HG03575 (cell line): ENCODE measurements at regions not wholly inside any gene's neighbourhood (a gene's known extent, or its start where the extent isn't known, plus 50 kb on each side); places are given as distances from the start of the nearest gene placed in this dataset.
"Not testable (repeated sequence)": the region's sequence is repeated elsewhere in the genome, so short reads cannot be mapped to it uniquely, and the experiment has no call there.

ENCODE experiments used
- ATAC-seq: cut with Tn5 transposase; IDR thresholded peaks from one replicate; pipeline ENCODE4 v1.9.1; 2021; ENCODE audit not compliant: unreplicated experiment, insufficient number of reproducible peaks, low FRiP score; ENCODE audit errors: extremely low read depth

DNA sequence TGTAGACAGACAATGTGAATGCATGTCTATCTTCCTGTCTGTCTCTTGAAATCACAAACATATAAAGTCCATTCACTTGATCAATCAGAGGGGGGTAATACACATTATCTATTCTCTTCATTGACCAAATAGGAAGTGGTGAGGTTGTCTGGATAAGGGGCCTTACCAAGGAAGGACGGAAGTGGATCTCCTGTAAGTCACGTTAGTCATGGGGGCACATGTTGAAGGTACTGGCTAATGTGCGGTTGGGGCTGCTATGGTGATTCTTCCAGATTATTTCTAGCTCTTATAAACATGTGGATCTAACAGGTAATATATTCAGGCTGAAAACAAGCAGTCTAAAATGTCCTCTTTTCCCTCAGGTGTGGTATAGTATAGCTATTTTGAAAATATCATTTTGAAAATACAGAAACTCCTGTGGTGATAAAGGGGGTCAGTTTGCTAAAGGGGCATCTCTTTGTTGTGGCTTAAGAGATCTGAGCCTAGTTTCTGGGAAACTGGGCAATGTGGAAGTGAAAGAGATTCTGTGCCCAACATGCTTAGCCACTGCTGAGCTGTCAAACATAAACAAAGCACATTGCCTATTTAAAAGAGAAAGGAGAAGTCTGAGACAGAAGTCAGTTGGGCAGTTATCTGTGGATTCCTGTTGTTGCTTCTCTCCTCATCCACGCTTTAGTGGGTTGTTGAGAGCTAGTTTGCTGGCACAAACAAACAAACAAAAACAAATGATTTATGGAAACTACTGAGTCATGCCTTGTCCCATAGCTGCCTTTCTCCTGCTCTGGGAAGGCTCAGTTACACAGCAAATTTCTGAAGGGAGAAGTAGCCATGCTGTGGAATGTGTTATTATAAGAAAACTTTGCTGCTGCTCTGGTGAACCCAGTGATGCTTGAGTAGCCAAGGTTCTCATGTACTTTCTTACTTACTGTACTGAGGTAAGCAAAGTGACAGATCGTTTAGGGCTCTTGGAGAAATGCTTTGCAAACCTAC is 166.9 kb downstream of the HLX start:
- peak; percentile 92 for ATAC-seq

DNA sequence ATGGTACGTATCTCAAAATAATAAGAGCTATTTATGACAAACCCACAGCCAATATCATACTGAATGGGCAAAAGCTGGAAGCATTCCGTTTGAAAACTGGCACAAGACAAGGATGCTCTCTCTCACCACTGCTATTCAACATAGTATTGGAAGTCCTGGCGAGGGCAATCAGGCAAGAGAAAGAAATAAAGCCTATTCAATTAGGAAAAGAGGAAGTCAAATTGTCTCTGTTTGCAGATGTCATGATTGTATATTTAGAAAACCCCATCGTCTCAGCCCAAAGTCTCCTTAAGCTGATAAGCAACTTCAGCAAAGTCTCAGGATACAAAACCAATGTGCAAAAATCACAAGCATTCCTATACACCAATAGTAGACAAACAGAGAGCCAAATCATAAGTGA is 172.1 kb downstream of the HLX start:
- ATAC-seq = not testable (repeated sequence)

DNA sequence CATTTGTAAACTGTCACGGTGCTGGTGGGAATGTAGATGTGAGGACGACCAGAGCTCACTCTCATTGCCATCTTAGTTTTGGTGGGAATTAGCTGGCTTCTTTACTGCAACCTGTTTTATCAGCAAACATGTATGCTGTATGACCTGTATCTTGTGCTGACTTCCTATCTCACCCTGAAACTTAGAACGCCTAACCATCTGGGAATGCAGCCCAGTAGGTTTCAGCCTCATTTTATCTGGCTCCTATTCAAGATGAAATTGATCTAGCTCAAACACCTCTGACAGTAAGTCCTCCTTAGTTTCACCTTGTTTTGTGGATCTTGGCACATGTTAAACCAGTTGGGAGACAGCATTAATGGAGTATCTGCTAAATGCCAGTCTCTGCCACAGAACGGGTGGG is 174.6 kb downstream of the HLX start:
- ATAC-seq = no peak

DNA sequence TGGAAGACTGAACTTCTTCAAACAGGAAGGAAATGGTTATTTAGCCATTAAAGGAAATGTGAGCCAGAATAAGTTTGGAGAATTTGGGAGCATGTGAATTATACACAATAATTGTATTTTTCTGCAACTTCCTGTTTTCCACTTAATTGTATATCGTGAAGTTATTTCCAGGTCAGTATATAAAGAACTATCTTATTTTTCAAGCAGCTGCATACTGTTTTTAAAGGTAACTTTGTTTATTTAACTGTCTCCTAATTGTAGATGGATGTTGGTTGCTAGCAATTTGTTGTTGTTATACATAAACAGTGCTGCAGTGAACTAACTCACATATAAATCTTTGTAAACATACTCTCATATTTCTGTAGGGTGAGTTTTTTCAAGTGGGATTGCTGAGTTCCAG is 180.3 kb downstream of the HLX start:
- ATAC-seq = no peak

DNA sequence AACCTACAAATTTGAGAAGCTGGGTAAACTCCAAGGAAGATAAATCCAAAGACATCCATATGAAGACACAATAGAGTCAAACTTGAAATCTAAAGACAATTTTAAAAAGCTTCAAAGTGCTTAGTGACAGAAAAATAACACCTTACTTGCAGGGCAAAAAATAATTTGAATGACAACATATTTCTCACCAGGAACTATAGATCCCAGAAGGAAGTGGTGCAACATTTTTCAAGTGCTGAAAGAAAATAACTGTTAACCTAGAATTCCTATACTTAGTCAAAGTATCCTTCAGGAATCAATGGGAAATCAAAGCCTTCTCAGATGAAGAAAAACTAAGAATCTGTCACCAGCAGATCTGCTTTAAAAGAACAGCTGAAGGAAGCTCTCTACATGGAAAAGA is 184.4 kb downstream of the HLX start:
- ATAC-seq = no peak

DNA sequence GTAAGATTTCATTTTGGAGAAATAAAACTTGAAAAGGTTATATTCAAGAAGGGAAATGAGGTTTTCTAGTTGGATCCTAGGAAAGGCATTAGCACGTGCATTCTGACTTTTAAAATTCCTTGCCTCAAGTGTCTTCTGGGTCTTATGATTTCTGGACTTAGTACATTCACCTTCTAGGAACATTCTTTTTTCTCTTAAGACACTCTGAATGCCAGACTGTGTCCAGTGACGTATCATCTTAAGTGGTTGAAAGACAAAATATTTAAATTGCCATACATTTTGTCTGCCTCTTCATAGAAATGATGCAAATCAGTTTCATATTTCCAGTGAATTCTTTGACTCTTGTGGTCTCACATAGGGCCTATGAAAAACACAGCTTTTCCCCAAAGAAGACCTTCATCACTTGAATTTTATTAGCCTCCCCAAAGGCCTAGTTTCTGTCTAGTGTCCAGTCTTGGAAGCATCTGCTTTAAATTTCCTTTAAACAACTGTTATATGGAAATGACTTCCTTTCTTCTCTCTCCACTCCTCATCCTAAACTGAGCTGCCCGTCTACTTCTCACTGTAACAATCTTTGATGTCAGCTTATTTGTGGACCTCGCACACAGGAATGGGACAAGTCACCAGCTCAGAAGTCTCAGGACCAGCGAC is 187.2 kb downstream of the HLX start:
- ATAC-seq = no peak

DNA sequence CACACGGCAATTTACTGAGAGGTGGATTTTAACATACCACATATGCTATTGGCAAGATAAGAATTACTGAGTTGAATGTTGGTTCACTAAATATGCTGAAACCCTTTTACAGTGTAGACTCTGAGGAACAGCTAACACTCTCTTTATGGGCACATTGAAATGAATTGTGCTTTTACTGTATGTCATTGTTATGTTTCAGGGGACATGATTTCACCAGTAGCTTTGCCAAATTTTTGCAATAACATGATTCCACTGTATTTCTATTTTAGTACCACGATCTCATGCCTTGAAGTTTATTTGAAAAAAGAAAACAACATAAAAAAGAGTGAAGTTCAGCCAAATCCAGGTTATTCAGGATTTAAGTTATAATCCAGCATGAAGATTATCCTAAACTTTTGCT is 188.5 kb downstream of the HLX start:
- ATAC-seq = no peak

DNA sequence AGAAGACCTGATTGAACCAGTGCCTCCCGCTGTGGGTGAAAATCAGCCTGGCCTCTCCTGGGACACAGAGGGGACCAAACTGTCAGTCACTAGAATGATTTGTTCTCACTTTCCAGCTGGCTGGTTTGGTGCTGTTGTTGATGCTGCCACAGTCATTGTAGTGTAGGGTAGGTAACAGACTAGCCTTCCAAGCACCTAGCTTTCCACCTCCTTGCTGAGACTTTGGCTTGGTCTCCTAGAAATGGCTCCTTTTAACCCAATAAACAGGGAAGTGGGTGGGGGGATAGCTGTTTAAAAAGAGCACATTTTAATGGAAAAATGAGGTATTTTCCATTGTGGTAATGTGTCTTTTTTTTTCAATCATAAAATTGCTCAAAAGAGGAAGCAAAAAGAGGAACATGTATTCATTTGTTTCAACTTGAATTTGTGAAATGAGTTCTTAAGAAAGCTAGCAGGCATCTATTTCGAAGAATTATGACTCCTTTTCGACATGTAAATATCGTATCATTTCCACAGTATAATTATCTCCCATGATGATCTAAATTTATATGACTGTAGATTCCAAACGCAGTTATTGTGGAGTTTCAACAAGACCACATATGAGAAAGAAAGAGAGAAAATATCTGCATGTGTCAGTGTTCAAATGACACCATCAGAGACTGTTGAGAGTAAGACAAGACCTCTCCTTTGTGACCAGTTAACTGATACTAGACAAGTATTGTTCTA is 190.1 kb downstream of the HLX start:
- ATAC-seq = peak; percentile 59

DNA sequence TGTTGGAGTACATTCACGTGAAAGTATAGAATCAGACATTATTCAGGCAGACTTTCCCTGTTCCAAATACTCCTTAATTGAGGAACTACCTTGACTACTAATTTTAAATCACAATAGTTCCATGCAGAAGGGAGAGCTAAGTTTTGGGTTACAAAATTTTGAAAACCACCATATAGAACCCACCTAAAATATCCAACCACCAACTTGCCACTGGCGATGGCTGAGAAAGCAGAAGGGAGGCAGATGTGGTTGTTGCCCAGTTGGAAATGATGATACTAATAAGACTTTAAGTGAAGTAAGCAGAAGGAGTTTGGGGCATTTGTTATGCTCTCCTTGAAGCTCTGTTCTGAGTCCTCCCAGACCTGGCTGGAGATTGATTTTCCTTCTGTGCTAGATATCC is 190.7 kb downstream of the HLX start:
- ATAC-seq = no peak

DNA sequence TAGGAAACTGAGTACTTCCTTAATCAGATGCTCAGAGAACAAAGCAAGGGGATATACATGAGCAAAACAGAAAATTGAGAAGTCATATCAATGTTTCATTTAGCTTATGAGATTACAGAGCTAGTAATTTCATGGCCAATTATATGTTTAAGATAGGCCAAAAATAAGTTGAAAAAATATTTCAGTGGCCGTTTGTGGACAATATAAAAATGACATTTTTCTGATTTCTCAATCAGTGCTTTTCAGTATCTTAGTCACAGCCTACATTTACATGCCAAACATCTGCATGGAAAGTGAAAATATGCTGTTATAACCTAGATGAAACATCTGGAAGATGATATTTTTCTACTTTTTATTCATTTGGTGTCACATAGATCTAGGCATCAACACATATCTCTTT is 192.5 kb downstream of the HLX start:
- no peak for ATAC-seq

DNA sequence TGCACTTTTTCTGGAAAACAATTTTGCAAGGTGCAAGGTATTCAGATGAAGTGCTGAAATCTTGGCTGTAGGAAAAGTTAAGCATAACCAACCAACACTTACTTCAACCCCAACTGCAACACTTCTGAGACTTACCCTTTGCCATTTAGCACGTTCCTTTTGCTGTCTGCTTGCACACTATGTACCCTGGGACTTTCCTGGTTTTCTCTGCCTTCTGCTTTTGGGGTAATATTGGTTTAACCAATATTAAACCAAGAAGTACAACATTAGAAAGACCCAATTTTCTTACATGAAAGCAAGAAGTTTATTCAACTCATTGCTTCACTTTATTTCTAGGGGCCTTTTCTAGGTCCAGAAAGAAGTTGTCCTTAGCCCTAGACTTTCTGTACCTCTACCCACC is 193.0 kb downstream of the HLX start:
- no peak for ATAC-seq

DNA sequence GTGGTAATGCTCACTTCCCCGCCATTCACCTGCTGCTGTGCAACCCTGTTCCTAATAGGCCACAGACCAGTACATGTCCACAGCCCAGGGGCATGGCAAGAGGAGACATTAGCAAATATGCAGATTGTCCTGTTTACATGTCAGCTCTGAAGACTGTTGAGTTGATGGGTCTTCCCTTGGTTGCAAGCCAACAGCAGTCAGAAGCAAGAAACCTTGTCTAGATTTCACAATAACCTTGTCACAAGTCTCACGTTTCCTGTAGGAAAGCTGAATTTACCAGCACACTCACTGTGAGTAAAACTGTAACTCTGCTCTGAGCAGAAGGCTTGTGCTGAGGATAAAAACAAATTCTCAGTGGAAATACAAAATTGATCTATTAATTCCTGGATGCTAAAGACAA is 195.1 kb downstream of the HLX start:
- ATAC-seq = no peak

DNA sequence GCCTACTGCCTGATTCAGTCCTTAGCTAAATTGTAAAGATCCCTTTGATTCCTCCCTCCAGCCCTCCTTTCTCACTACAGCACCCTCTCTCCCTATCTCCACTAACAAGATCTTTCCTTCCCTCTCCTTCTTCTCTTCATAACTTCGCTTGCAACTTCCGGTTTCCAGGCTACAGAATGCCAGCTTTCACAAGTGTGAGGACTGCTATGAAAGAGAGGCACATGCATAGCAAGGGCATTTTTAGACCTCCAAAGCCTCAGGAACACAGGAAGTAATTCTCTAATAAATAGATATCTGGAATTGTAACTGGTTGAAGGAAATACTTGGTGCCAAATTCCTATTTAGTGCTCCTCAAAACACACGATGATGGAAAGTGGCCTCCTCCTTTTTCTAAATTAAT is 196.7 kb downstream of the HLX start:
- no peak for ATAC-seq

DNA sequence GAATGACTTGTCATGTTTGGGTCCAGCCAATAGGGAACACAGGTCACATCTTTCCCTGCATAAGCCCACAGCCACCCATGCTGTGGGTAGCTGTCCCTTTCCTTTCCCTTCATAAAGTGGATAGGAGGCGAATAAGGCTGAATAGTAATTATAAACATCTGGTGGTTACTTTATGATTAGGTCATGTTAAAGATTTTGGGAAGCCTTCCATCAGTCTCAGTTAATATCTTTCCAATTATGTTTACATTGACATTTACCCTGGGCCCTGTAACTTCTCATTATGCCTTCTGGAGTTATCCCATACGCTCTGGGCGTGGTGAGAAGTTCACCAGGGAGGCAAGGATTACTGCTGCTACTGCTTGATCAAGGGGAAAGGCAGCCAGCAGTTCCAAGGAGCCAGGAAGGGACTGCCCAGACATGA is 197.2 kb downstream of the HLX start:
- no peak for ATAC-seq

DNA sequence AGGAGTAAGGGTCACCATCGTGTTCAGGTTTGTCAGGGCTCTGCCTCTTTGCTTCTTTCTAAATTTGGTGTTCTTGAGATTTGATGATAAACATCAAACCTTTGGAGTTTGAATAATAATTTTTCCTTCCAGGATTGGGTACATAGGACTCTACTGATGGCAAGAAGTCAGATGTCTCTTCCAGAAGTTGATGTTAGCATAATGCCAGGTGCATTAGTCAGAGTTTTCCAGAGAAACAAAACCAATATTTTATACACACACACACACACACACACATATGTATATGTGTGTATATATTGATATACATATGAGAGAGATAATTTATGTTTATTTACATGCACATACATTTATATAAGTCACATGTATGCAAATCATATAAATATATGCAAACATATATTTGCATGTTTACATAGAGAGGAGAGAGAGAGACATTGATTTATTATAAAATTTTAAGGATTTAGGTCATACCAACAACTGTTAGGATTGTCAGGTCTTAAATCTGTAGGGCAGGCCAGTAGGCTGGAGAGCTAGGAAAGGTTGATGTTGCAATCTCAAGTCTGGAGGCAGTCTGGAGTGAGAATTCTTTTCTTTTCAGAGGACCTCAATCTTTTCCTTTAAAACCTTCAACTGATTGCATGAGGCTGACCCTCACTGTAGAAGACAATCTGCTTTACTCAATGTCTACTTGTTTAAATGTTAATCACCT is 199.2 kb downstream of the HLX start:
- no peak for ATAC-seq

DNA sequence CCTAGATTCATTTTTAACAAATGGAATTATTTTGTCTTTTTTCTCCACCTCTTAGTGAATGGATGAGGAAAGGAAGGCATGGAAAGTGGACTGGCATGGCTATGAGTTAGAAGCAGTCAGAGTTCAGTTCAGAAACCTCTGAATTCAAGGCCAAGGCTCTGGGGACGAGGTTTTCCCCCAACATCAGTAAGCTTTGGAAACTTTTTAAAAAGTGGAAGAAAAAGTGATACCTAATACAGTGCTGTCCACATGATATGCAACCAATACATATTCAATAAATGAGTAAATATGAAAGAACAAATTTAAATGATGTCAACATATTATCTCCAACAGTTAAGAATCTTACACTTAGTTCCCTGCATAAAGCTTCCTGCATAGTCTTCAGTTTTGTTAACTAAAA is 204.7 kb downstream of the HLX start:
- ATAC-seq = no peak

DNA sequence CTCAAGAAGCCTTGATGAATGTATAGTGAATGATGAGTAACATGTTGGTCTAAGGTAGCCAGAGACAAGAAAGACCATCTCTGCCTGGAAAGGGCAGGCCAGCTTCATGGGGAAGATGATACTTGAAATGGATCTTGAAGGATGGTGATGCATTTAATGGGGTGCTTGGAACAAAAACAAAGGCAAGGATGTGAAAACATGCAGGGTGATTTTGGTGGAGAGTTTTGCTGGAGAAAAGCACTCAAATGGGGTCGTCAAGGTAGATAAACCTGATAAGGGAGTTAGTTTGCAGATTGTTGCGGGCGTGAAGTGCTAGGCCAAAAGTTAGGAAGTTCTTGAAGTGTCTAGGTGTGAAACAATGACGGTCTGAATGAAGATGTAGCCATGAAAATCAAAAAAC is 205.4 kb downstream of the HLX start:
- no peak for ATAC-seq

DNA sequence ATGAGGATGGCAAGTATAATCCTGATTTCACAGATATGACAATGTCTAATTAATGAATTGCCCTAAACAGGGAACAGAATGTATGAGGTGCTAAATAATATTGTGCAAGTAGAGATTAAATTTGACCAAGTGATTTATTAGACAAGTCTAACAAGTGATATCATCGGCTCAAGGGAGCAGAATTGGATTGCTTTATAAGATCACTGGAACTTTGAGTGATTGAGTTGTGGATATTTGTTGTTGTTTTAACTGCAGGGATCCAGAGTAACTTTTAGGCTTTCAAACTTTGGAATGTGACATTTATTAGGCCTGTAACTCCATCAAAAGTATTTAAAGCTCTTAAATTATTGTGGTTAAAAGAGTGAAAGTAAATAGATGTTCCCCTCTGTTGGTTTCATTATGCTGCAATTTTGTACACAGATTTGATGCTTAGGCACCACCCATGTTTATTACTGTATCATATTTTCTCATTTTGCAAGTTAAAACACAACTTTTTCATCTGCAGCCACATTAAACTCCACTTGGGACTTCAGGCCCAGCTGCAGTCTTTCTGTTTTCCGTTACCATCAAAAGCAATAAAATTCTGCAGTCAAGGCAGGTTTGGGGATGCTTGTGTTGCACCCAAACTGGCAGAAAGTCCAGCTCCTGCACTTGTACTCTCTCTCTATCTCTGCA is 206.6 kb downstream of the HLX start:
- ATAC-seq = no peak

DNA sequence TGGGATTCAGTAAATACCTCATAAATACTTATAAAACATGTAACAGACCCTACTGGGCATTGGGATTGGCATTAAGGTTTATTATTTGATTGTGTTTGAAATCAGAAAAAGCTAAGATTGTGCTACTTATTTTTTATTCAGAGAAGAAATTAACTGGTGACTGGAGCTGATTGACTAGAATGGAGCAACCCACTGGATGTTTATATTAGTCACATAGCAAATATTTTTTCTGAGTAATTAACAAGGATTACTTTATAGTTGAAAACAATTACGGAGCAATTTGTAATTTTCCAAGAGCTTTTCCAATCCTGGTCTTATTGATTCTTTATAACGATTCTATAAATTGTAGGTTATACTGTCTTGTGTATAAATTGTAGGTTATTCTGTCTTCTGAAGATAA is 208.7 kb downstream of the HLX start:
- no peak for ATAC-seq
